ENCODE measurements at regions not wholly inside any gene's neighbourhood (a gene's known extent, or its start where the extent isn't known, plus 50 kb on each side); places are given as distances from the start of the nearest gene placed in this dataset.

GRCh38 chr7:13682626-13683025 lies 306.8 kb downstream of the ETV1 start:
- Histone ChIP-seq H3K36me3 (ENCODE audit: insufficient read depth, low read length) (no peaks in the 10 kb centered on the region), H3K4me2 (ENCODE audit: low read length) (no peak overlapping the region), H3K27ac (ENCODE audit: low read depth, low read length, poor library complexity, severe bottlenecking) (no peak overlapping the region), H3K4me3 (ENCODE audit: low read depth, low read length, poor library complexity, severe bottlenecking) (no peak overlapping the region), H3K9me3 (ENCODE audit: low read length) (no peaks in the 10 kb centered on the region), H3K79me2 (ENCODE audit: insufficient read depth, low read depth, low read length) (no peaks in the 10 kb centered on the region), H4K20me1 (ENCODE audit: insufficient read depth, low read length) (no peaks in the 10 kb centered on the region), H2AFZ (ENCODE audit: low read length) (no peak overlapping the region), H3K9me2 (ENCODE audit: insufficient read depth, low read length) (no peaks in the 10 kb centered on the region), H3K4me1 (ENCODE audit: insufficient read depth, low read length, poor library complexity, severe bottlenecking) (no peaks in the 10 kb centered on the region)
- intact Hi-C loops (cut with micrococcal nuclease; ENCODE audit: unreplicated experiment): no loop called here
- DNase-seq (ENCODE audit: low spot score): no peak
- no TSS peak for BruUV-seq (replicated peaks)
- POLR2A ChIA-PET: no interaction called here
- TF ChIP-seq EZH2phosphoT487 (IDR thresholded peaks at IDR 0.05; ENCODE audit: borderline replicate concordance, low read depth, low read length): no peak
- TF ChIP-seq CTCF (conservative IDR thresholded peaks at IDR 0.05; ENCODE audit: low read length): no peak
- CTCF ChIA-PET (ENCODE audit: unreplicated experiment): no interaction called here

GRCh38 chr7:13687500-13687899 lies 302.0 kb downstream of the ETV1 start:
- DNase-seq (ENCODE audit: low spot score): no peak
- no peak for TF ChIP-seq CTCF (conservative IDR thresholded peaks at IDR 0.05; ENCODE audit: low read length)
- TF ChIP-seq EZH2phosphoT487 (IDR thresholded peaks at IDR 0.05; ENCODE audit: borderline replicate concordance, low read depth, low read length): no peak
- Histone ChIP-seq H3K27ac (ENCODE audit: low read depth, low read length, poor library complexity, severe bottlenecking) (no peak overlapping the region), H3K4me1 (ENCODE audit: insufficient read depth, low read length, poor library complexity, severe bottlenecking) (no peaks in the 10 kb centered on the region), H2AFZ (ENCODE audit: low read length) (no peak overlapping the region), H3K4me3 (ENCODE audit: low read depth, low read length, poor library complexity, severe bottlenecking) (no peak overlapping the region), H4K20me1 (ENCODE audit: insufficient read depth, low read length) (no peaks in the 10 kb centered on the region), H3K36me3 (ENCODE audit: insufficient read depth, low read length) (no peaks in the 10 kb centered on the region), H3K9me2 (ENCODE audit: insufficient read depth, low read length) (no peaks in the 10 kb centered on the region), H3K9me3 (ENCODE audit: low read length) (no peaks in the 10 kb centered on the region), H3K79me2 (ENCODE audit: insufficient read depth, low read depth, low read length) (no peaks in the 10 kb centered on the region), H3K4me2 (ENCODE audit: low read length) (no peak overlapping the region)
- POLR2A ChIA-PET: no interaction called here
- intact Hi-C loops (cut with micrococcal nuclease; ENCODE audit: unreplicated experiment): no loop called here
- BruUV-seq (replicated peaks): no TSS peak
- CTCF ChIA-PET (ENCODE audit: unreplicated experiment): no interaction called here

- Histone ChIP-seq H2AFZ (ENCODE audit: low read length) (no peak overlapping the region), H3K4me2 (ENCODE audit: low read length) (no peak overlapping the region), H3K9me3 (ENCODE audit: low read length) (no peaks in the 10 kb centered on the region), H3K9me2 (ENCODE audit: insufficient read depth, low read length) (no peaks in the 10 kb centered on the region), H3K36me3 (ENCODE audit: insufficient read depth, low read length) (no peaks in the 10 kb centered on the region), H3K79me2 (ENCODE audit: insufficient read depth, low read depth, low read length) (no peaks in the 10 kb centered on the region), H3K4me1 (ENCODE audit: insufficient read depth, low read length, poor library complexity, severe bottlenecking) (no peaks in the 10 kb centered on the region), H3K27ac (ENCODE audit: low read depth, low read length, poor library complexity, severe bottlenecking) (no peak overlapping the region), H3K4me3 (ENCODE audit: low read depth, low read length, poor library complexity, severe bottlenecking) (no peak overlapping the region), H4K20me1 (ENCODE audit: insufficient read depth, low read length) (no peaks in the 10 kb centered on the region)
- TF ChIP-seq EZH2phosphoT487 (IDR thresholded peaks at IDR 0.05; ENCODE audit: borderline replicate concordance, low read depth, low read length) (no peak), CTCF (conservative IDR thresholded peaks at IDR 0.05; ENCODE audit: low read length) (no peak)
- intact Hi-C loops (cut with micrococcal nuclease; ENCODE audit: unreplicated experiment): no loop called here
- ChIA-PET CTCF (ENCODE audit: unreplicated experiment) (no interaction called here), POLR2A (no interaction called here)
- no TSS peak for BruUV-seq (replicated peaks)
- DNase-seq (ENCODE audit: low spot score): no peak
Measured at GRCh38 chr7:13692548-13692947, 296.9 kb downstream of the ETV1 start.

Data from OCI-LY7 (cell line).